Upper lobe of left lung (tissue), 4 donors: ENCODE measurements at regions not wholly inside any gene's neighbourhood (a gene's known extent, or its start where the extent isn't known, plus 50 kb on each side); places are given as distances from the start of the nearest gene placed in this dataset.

ENCODE experiments used
- CTCF ChIP-seq, 6 experiments: fragments of 450-650 bp in 4 of 6; fragments of 200-600 bp in 2 of 6; sonication (generic) in 2 of 6; IDR thresholded peaks; one replicate each; pipeline ENCODE4 v1.5.1; 2016 to 2019; ENCODE audit warnings: antibody characterized with exemption in 6 of 6
- EP300 ChIP-seq, 4 donors: sonication (generic); formaldehyde crosslinking; IDR thresholded peaks; one replicate each; pipeline ENCODE4 v1.5.1; 2017; ENCODE audit warnings: antibody characterized with exemption in 4 of 4, control low read depth in 2 of 4
- POLR2A ChIP-seq, 4 donors: fragments of 450-650 bp; IDR thresholded peaks; one replicate each; pipeline ENCODE4 v1.5.1; 2016 to 2017; ENCODE audit warnings: antibody characterized with exemption in 4 of 4, mild to moderate bottlenecking in 2 of 4
- POLR2AphosphoS5 ChIP-seq, 2 donors: sonication (generic); formaldehyde crosslinking; IDR thresholded peaks; one replicate each; pipeline ENCODE4 v1.5.1; 2017; ENCODE audit warnings: antibody characterized with exemption in 2 of 2

GRCh38 chr4:3864742-3865721 is 98.8 kb downstream of the ADRA2C start:
- TF ChIP-seq POLR2A (IDR thresholded peaks at IDR 0.05): no peak
- no peak for TF ChIP-seq EP300 (IDR thresholded peaks at IDR 0.05)
- TF ChIP-seq CTCF (IDR thresholded peaks at IDR 0.05): no peak
- no peak for TF ChIP-seq POLR2AphosphoS5 (IDR thresholded peaks at IDR 0.05)
